GM12874 (cell line): ENCODE measurements at regions not wholly inside any gene's neighbourhood (a gene's known extent, or its start where the extent isn't known, plus 50 kb on each side); places are given as distances from the start of the nearest gene placed in this dataset.

Experiments used
- CTCF ChIP-seq: IDR thresholded peaks from 2 replicates; pipeline ENCODE4 v1.5.1; 2011; ENCODE audit warnings: low read depth, mild to moderate bottlenecking, control low read depth, low read length, moderate library complexity; ENCODE audit not compliant: insufficient read depth

GRCh38 chr2:172293952-172294351 is 133.4 kb upstream of the ITGA6 start:
- TF ChIP-seq CTCF: no peak

DNA sequence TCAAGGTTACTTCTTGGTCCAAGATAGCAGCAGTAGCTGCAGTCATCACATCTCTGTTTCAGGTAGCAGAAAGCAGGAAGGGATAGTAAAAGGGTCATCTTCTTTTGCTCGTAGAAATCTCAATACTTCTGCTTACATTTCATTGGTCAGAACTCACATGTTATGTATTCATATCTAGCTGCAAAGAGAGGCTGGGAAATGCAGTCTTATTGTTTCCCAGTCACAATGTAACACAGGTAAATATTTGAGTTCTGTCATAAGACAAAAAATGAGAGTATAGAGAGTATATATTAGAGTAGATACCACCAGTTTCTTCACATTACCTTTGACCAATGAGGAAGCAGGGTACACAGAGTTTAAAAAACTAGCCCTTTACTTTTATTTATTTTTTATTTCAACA is 132.4 kb upstream of the ITGA6 start:
- TF ChIP-seq CTCF: no peak

DNA sequence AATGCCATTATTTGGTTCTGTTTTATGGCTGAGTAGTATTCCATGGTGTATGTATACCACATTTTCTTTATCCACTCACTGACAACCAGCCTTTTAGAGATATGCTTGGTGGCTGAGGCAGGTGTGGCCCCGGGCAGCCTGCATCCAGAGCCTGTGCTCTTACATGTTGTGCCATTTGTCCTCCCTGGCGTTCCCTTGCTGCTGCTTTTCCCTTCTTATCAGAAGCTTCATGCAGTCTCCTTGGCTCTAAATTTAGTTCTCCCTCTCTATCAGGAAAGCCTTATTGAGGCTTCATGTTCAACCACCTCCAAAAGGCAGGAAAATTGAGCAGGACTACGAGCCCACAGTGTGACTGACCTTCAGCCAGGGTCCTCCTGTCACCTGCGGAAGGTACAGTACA is 131.7 kb upstream of the ITGA6 start:
- TF ChIP-seq CTCF: no peak

GRCh38 chr2:172296267-172297046 is 130.9 kb upstream of the ITGA6 start:
- no peak for TF ChIP-seq CTCF

GRCh38 chr2:172297531-172297930 is 129.9 kb upstream of the ITGA6 start:
- no peak for TF ChIP-seq CTCF

DNA sequence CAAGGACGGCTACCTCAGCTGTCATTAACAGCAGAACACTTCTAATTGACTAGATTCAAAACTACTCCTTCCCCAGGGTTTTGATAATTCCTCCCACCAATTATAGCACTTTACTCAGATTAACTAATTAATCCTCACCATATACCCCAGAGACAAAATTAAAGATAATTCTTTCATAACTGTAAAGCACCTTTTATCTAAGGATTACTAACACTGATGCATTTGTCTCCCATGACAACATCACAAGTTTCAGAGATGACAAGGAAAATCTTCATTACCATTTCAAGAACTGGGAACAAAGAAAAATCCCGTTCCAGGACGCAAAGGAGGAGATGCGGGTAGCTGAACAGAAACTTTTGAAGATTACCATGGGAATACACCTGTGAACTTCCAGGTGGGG is 129.4 kb upstream of the ITGA6 start:
- no peak for TF ChIP-seq CTCF

GRCh38 chr2:172299741-172300140 is 127.6 kb upstream of the ITGA6 start:
- no peak for TF ChIP-seq CTCF
